Prostate gland (tissue), 2 donors: ENCODE measurements at regions not wholly inside any gene's neighbourhood (a gene's known extent, or its start where the extent isn't known, plus 50 kb on each side); places are given as distances from the start of the nearest gene placed in this dataset.

Source experiments
- DNase-seq: peaks from one replicate; pipeline ENCODE4 v3.0.0-alpha.2; 2019; ENCODE audit warnings: low spot score
- H3K27ac ChIP-seq, 2 donors: fragments of 200-600 bp; sonication (generic); 2 replicates each; pipeline ENCODE4 v1.5.1; 2017 to 2019
- H3K27me3 ChIP-seq: fragments of 200-600 bp; sonication (generic); replicated peaks from 2 replicates; pipeline ENCODE4 v1.5.1; 2019; ENCODE audit not compliant: insufficient read depth
- H3K36me3 ChIP-seq, 2 donors: fragments of 200-600 bp; sonication (generic); 1 replicate in 1 of 2; 2 replicates in 1 of 2; pipeline versions ENCODE4 v1.5.1 to v1.8.1; 2017 to 2019
- H3K4me1 ChIP-seq: fragments of 200-600 bp; sonication (generic); replicated peaks from 2 replicates; pipeline ENCODE4 v1.5.1; 2019
- H3K4me3 ChIP-seq, 2 donors: fragments of 200-600 bp; sonication (generic); 2 replicates each; pipeline ENCODE4 v1.5.1; 2017 to 2019
- H3K9me3 ChIP-seq: fragments of 200-600 bp; sonication (generic); 2 replicates; pipeline ENCODE4 v1.5.1; 2017
- CTCF ChIP-seq, 4 experiments: fragments of 200-600 bp in 2 of 4; fragments of 450-650 bp in 2 of 4; sonication (generic) in 2 of 4; IDR thresholded peaks; 1 replicate in 3 of 4; 2 replicates in 1 of 4; pipeline ENCODE4 v1.5.1; 2016 to 2019; ENCODE audit warnings: antibody characterized with exemption in 4 of 4, mild to moderate bottlenecking in 2 of 4, moderate library complexity in 2 of 4
- POLR2A ChIP-seq: fragments of 450-650 bp; IDR thresholded peaks from one replicate; pipeline ENCODE4 v1.6.1; 2016; ENCODE audit warnings: antibody characterized with exemption, mild to moderate bottlenecking
- POLR2AphosphoS5 ChIP-seq: sonication (generic); formaldehyde crosslinking; IDR thresholded peaks from one replicate; pipeline ENCODE4 v1.6.1; 2017; ENCODE audit warnings: antibody characterized with exemption
- WGBS: methylation state at CpG from one replicate; pipeline ENCODE4 v1.1.5; 2018; 5-methylcytosine and 5-hydroxymethylcytosine counted together
- intact Hi-C: fragments of 100-400 bp; cut with DNase I; formaldehyde crosslinking; loops from one replicate; pipeline ENCODE4 v1.14.2; 2022

GRCh38 chr1:208944981-208945451, 638.5 kb upstream of the CAMK1G start:
- TF ChIP-seq POLR2AphosphoS5 (no peak), POLR2A (no peak), CTCF (IDR thresholded peaks at IDR 0.05) (no peak)
- WGBS: 24% methylated on average over 2 of the region's 2 CpGs
- H3K27ac ChIP-seq: no peak overlapping the region
- DNase-seq: no peak
- no peaks in the 10 kb centered on the region for H3K36me3 ChIP-seq
- intact Hi-C loops: no loop called here
- no peaks in the 10 kb centered on the region for H3K4me1 ChIP-seq
- no peaks in the 10 kb centered on the region for H3K27me3 ChIP-seq
- no peaks in the 10 kb centered on the region for H3K9me3 ChIP-seq
- H3K4me3 ChIP-seq: no peak overlapping the region

GRCh38 chr1:208950206-208950605, 633.3 kb upstream of the CAMK1G start:
- no peak for TF ChIP-seq POLR2A
- TF ChIP-seq CTCF (IDR thresholded peaks at IDR 0.05): no peak
- no peak for TF ChIP-seq POLR2AphosphoS5
- WGBS: 31% methylated on average over 3 of the region's 3 CpGs
- DNase-seq: no peak
- Histone ChIP-seq H3K4me1 (no peaks in the 10 kb centered on the region), H3K9me3 (no peaks in the 10 kb centered on the region), H3K36me3 (no peaks in the 10 kb centered on the region), H3K4me3 (no peak overlapping the region), H3K27ac (no peak overlapping the region), H3K27me3 (no peaks in the 10 kb centered on the region)
- intact Hi-C loops: no loop called here

DNA sequence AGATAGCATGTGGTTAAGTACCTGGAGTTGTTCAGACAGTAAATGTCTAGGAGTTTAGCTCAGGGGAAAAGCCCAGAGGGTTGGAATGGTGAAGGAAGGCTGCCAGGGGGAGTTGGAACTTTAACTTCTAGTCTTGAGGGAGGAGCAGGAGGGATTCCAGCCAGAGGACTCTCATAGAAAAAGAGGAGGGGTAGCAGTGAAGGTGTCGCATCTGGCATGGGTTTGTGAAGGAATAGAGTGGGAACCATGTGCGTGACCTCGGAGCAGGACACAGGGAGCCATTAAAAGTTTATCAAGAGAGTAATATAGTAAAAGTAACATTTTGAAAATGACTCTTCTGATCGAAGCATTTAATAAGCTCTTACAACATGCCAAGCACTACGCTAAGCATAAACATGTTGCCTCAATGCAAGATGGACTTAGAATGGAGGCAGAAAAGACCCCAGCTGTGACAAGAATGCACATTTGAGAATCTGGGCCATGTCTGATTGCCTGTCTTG, 632.4 kb upstream of the CAMK1G start:
- intact Hi-C loops: no loop called here
- Histone ChIP-seq H3K27ac (no peak overlapping the region), H3K4me3 (no peak overlapping the region), H3K9me3 (no peaks in the 10 kb centered on the region), H3K4me1 (no peaks in the 10 kb centered on the region), H3K27me3 (no peaks in the 10 kb centered on the region), H3K36me3 (no peaks in the 10 kb centered on the region)
- no peak for DNase-seq
- 61% methylated on average over 5 of the region's 5 CpGs for WGBS
- TF ChIP-seq POLR2A: no peak
- no peak for TF ChIP-seq CTCF (IDR thresholded peaks at IDR 0.05)
- TF ChIP-seq POLR2AphosphoS5: no peak

- H3K27ac ChIP-seq: no peak overlapping the region
- no peak for DNase-seq
- intact Hi-C loops: no loop called here
These were observed 631.6 kb upstream of the CAMK1G start for GRCh38 chr1:208951908-208952307.

More at GRCh38 chr1:208951908-208952307, 631.6 kb upstream of the CAMK1G start:
- no peaks in the 10 kb centered on the region for H3K36me3 ChIP-seq
- no peaks in the 10 kb centered on the region for H3K9me3 ChIP-seq
- H3K27me3 ChIP-seq: no peaks in the 10 kb centered on the region
- H3K4me3 ChIP-seq: no peak overlapping the region
- no peaks in the 10 kb centered on the region for H3K4me1 ChIP-seq
- TF ChIP-seq CTCF (IDR thresholded peaks at IDR 0.05): no peak
- TF ChIP-seq POLR2A: no peak
